H1 (cell line): ENCODE measurements at regions not wholly inside any gene's neighbourhood (a gene's known extent, or its start where the extent isn't known, plus 50 kb on each side); places are given as distances from the start of the nearest gene placed in this dataset.

Experiments
- CBX8 ChIP-seq: fragments of 300-800, 300-1000 bp; sonication (generic); IDR thresholded peaks from 2 replicates; pipeline ENCODE4 v1.7.1; 2016; ENCODE audit warnings: low read depth, low read length, borderline replicate concordance
- GABPA ChIP-seq: IDR thresholded peaks from 2 replicates; pipeline ENCODE4 v1.6.1; 2011; ENCODE audit warnings: mild to moderate bottlenecking, low read length, moderate library complexity, borderline replicate concordance; ENCODE audit not compliant: insufficient read depth
- JUN ChIP-seq: IDR thresholded peaks from 2 replicates; pipeline ENCODE4 v1.6.1; 2011; ENCODE audit warnings: low read depth, mild to moderate bottlenecking, improper control_type of control experiment, low read length
- POLR2AphosphoS5 ChIP-seq: IDR thresholded peaks from 2 replicates; pipeline ENCODE4 v1.6.1; 2011; ENCODE audit warnings: low read depth, low read length
- TAF1 ChIP-seq: IDR thresholded peaks from 2 replicates; pipeline ENCODE4 v1.6.1; 2011; ENCODE audit warnings: mild to moderate bottlenecking, low read depth, low read length

DNA sequence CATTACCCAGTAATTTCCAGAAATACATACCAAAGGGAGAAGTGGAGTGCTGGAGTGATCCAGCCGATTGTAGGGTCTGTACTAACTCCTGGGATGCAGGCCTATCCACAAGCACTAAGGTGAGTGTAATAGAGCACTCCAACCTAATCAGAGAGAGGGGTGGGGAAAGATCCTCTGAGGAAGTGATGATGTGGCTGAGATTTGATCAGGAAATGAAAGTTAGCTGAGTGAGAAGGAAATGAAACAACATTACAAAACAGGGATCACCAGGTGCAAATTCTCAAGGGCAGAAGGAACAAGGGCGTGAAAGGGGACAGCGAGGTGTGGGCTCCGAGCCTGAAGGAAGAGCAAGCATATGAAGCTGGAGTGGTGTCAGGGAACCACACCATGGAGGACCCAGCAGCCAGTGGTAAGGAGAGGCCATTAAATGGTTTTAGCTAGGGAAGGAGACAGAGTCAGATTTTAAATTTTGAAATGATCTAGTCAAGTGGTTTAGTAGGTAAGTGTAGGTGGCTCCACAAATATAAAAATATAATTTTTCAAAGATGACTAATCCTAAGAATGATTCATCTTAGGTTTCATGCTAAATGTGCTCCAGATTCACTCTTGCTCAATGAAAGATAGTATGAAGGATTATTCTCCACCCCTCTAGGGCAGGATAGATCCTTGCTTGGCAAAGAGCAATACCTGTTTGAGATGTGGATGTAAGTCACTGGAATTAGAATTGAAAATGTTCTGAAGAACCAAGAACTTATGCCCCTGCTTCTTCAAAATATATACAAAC lies 348.7 kb downstream of the TBL1XR1 start:
- TF ChIP-seq GABPA = no peak
- TF ChIP-seq POLR2AphosphoS5 = no peak
- no peak for TF ChIP-seq JUN
- no peak for TF ChIP-seq TAF1
- no peak for TF ChIP-seq CBX8
